Uterus (tissue), 2 donors: ENCODE measurements at regions not wholly inside any gene's neighbourhood (a gene's known extent, or its start where the extent isn't known, plus 50 kb on each side); places are given as distances from the start of the nearest gene placed in this dataset.

Source experiments
- POLR2A ChIP-seq, 2 donors: fragments of 450-650 bp; IDR thresholded peaks; one replicate each; pipeline ENCODE4 v1.6.1; 2016; ENCODE audit warnings: antibody characterized with exemption in 2 of 2, mild to moderate bottlenecking in 1 of 2, moderate library complexity in 1 of 2
- TF ChIP-seq, protein P1 (sequence below), 4 experiments: fragments of 200-600 bp in 2 of 4; fragments of 450-650 bp in 2 of 4; sonication (generic) in 2 of 4; IDR thresholded peaks; one replicate each; pipeline ENCODE4 v1.5.1; 2016 to 2019; ENCODE audit warnings: antibody characterized with exemption in 4 of 4, mild to moderate bottlenecking in 2 of 4, moderate library complexity in 1 of 4

DNA sequence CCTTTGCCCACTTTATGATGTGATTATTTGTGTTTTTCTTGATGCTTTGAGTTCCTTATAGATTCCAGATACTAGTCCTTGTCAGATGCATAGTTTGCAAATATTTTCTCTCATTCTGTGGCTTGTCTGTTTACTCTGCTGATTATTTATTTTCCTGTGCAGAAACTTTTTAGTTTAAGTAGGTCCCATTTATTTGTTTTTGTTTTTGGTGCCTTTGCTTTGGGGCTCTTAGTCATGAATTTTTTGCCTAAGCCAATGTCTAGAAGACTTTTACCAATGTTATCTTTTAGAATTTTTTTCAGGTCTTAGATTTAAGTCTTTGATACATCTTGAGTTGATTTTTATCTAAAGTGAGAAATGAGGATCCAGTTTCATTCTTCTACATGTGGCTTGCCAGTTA, 667.3 kb downstream of the SLC16A7 start:
- TF ChIP-seq, protein P1, sequence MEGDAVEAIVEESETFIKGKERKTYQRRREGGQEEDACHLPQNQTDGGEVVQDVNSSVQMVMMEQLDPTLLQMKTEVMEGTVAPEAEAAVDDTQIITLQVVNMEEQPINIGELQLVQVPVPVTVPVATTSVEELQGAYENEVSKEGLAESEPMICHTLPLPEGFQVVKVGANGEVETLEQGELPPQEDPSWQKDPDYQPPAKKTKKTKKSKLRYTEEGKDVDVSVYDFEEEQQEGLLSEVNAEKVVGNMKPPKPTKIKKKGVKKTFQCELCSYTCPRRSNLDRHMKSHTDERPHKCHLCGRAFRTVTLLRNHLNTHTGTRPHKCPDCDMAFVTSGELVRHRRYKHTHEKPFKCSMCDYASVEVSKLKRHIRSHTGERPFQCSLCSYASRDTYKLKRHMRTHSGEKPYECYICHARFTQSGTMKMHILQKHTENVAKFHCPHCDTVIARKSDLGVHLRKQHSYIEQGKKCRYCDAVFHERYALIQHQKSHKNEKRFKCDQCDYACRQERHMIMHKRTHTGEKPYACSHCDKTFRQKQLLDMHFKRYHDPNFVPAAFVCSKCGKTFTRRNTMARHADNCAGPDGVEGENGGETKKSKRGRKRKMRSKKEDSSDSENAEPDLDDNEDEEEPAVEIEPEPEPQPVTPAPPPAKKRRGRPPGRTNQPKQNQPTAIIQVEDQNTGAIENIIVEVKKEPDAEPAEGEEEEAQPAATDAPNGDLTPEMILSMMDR (IDR thresholded peaks at IDR 0.05): no peak
- no peak for TF ChIP-seq POLR2A (IDR thresholded peaks at IDR 0.05)
